H9 (cell line): ENCODE measurements at regions not wholly inside any gene's neighbourhood (a gene's known extent, or its start where the extent isn't known, plus 50 kb on each side); places are given as distances from the start of the nearest gene placed in this dataset.

ENCODE experiments used
- DNase-seq: peaks from one replicate; pipeline ENCODE4 v3.0.0-alpha.2; 2017
- H2AFZ ChIP-seq: one replicate; pipeline ENCODE4 v1.6.1; 2013; ENCODE audit warnings: mild to moderate bottlenecking, low read length, control low read depth, moderate library complexity
- H2AK5ac ChIP-seq: 2 replicates; pipeline ENCODE4 v1.6.1; 2013; ENCODE audit warnings: low read length, control low read depth, mixed read lengths; ENCODE audit not compliant: insufficient read length
- H2BK120ac ChIP-seq: one replicate; pipeline ENCODE4 v1.6.1; 2013; ENCODE audit warnings: low read depth, mild to moderate bottlenecking, low read length, control low read depth, inconsistent platforms; ENCODE audit not compliant: poor library complexity, severe bottlenecking
- H2BK12ac ChIP-seq: 2 replicates; pipeline ENCODE4 v1.6.1; 2013; ENCODE audit warnings: low read length, control low read depth, mixed read lengths, low read depth; ENCODE audit not compliant: insufficient read length
- H2BK15ac ChIP-seq: 2 replicates; pipeline ENCODE4 v1.6.1; 2013; ENCODE audit warnings: low read depth, low read length, control low read depth
- H2BK20ac ChIP-seq: one replicate; pipeline ENCODE4 v1.6.1; 2013; ENCODE audit warnings: low read depth, mild to moderate bottlenecking, low read length, control low read depth, inconsistent platforms; ENCODE audit not compliant: poor library complexity, severe bottlenecking
- H2BK5ac ChIP-seq: 2 replicates; pipeline ENCODE4 v1.6.1; 2013; ENCODE audit warnings: low read length, control low read depth, mixed read lengths; ENCODE audit not compliant: insufficient read length
- H3K14ac ChIP-seq: 2 replicates; pipeline ENCODE4 v1.6.1; 2013; ENCODE audit warnings: low read length, control low read depth; ENCODE audit not compliant: insufficient read depth
- H3K18ac ChIP-seq: 2 replicates; pipeline ENCODE4 v1.6.1; 2013; ENCODE audit warnings: low read depth, mild to moderate bottlenecking, mixed read lengths, low read length, control low read depth; ENCODE audit not compliant: insufficient read length
- H3K23ac ChIP-seq: 2 replicates; pipeline ENCODE4 v1.6.1; 2013; ENCODE audit warnings: low read length, control low read depth, mixed read lengths, low read depth; ENCODE audit not compliant: insufficient read length
- H3K23me2 ChIP-seq: 2 replicates; pipeline ENCODE4 v1.6.1; 2013; ENCODE audit warnings: low read depth, mild to moderate bottlenecking, mixed read lengths, low read length, control low read depth; ENCODE audit not compliant: insufficient read length, poor library complexity, severe bottlenecking
- H3K27ac ChIP-seq: 2 replicates; pipeline ENCODE4 v1.5.1; 2013; ENCODE audit warnings: low read length, control low read depth, mixed read lengths, low read depth; ENCODE audit not compliant: insufficient read length
- H3K27me3 ChIP-seq: 2 replicates; pipeline ENCODE4 v1.6.1; 2013; ENCODE audit warnings: low read length, control low read depth, inconsistent platforms; ENCODE audit not compliant: insufficient read depth
- H3K4ac ChIP-seq: 2 replicates; pipeline ENCODE4 v1.6.1; 2013; ENCODE audit warnings: low read depth, mild to moderate bottlenecking, control low read depth, inconsistent platforms, low read length, moderate library complexity
- H3K4me1 ChIP-seq: 2 replicates; pipeline ENCODE4 v1.6.1; 2013; ENCODE audit warnings: low read length, control low read depth, inconsistent platforms; ENCODE audit not compliant: insufficient read depth
- H3K4me2 ChIP-seq: 2 replicates; pipeline ENCODE4 v1.6.1; 2013; ENCODE audit warnings: low read length, control low read depth, mixed read lengths; ENCODE audit not compliant: insufficient read length, insufficient read depth
- H3K56ac ChIP-seq: 2 replicates; pipeline ENCODE4 v1.6.1; 2013; ENCODE audit warnings: low read depth, mild to moderate bottlenecking, mixed read lengths, low read length, control low read depth; ENCODE audit not compliant: insufficient read length
- H3K79me1 ChIP-seq: 2 replicates; pipeline ENCODE4 v1.6.1; 2013; ENCODE audit warnings: low read depth, mild to moderate bottlenecking, moderate library complexity, low read length, control low read depth, inconsistent platforms; ENCODE audit not compliant: insufficient read depth, poor library complexity, severe bottlenecking
- H3K79me2 ChIP-seq: 2 replicates; pipeline ENCODE4 v1.6.1; 2013; ENCODE audit warnings: low read length, control low read depth, inconsistent platforms; ENCODE audit not compliant: insufficient read depth
- H3K9ac ChIP-seq: 2 replicates; pipeline ENCODE4 v1.6.1; 2013; ENCODE audit warnings: low read length, control low read depth, mixed read lengths; ENCODE audit not compliant: insufficient read length; ENCODE audit errors: extremely low read depth
- H3K9me3 ChIP-seq: one replicate; pipeline ENCODE4 v1.6.1; 2013; ENCODE audit warnings: low read depth, low read length, inconsistent platforms; ENCODE audit not compliant: control insufficient read depth
- H3T11ph ChIP-seq: one replicate; pipeline ENCODE4 v1.6.1; 2013; ENCODE audit warnings: mild to moderate bottlenecking, low read length, control low read depth, inconsistent platforms
- H4K20me1 ChIP-seq: one replicate; pipeline ENCODE4 v1.6.1; 2013; ENCODE audit not compliant: control insufficient read depth, insufficient read length, insufficient read depth
- H4K5ac ChIP-seq: 2 replicates; pipeline ENCODE4 v1.6.1; 2013; ENCODE audit warnings: low read depth, mild to moderate bottlenecking, mixed read lengths, low read length, control low read depth; ENCODE audit not compliant: insufficient read length
- H4K8ac ChIP-seq: replicated peaks from 2 replicates; pipeline ENCODE4 v1.6.1; 2013; ENCODE audit warnings: low read length, control low read depth, mixed read lengths, low read depth; ENCODE audit not compliant: insufficient read length
- H4K91ac ChIP-seq: 2 replicates; pipeline ENCODE4 v1.6.1; 2013; ENCODE audit warnings: low read depth, mild to moderate bottlenecking, moderate library complexity, mixed read lengths, low read length, control low read depth; ENCODE audit not compliant: insufficient read length
- H3K27ac Mint-ChIP-seq, 3 experiments: 2 replicates in 2 of 3; 3 replicates in 1 of 3; pipeline ENCODE4 v1.8.0; 2020 to 2021; ENCODE audit warnings: mixed read lengths in 3 of 3, mild to moderate bottlenecking in 1 of 3, moderate library complexity in 1 of 3
- H3K27me3 Mint-ChIP-seq: 2 replicates; pipeline ENCODE4 v1.8.0; 2021; ENCODE audit warnings: low read depth, mild to moderate bottlenecking, moderate library complexity, mixed read lengths
- H3K36me3 Mint-ChIP-seq, 3 experiments: 2 replicates in 2 of 3; 3 replicates in 1 of 3; pipeline ENCODE4 v1.8.0; 2020 to 2021; ENCODE audit warnings: low read depth in 3 of 3, mixed read lengths in 3 of 3; ENCODE audit not compliant: insufficient read depth in 1 of 3
- H3K4me1 Mint-ChIP-seq, 2 experiments: 2 replicates each; pipeline ENCODE4 v1.8.0; 2020; ENCODE audit warnings: mixed read lengths in 2 of 2
- H3K4me3 Mint-ChIP-seq, 2 experiments: 2 replicates in 1 of 2; 3 replicates in 1 of 2; pipeline ENCODE4 v1.8.0; 2020 to 2021; ENCODE audit warnings: mild to moderate bottlenecking in 2 of 2, mixed read lengths in 2 of 2, moderate library complexity in 1 of 2
- H3K9me3 Mint-ChIP-seq, 2 experiments: 2 replicates in 1 of 2; 3 replicates in 1 of 2; pipeline ENCODE4 v1.8.0; 2020; ENCODE audit warnings: mild to moderate bottlenecking in 2 of 2, mixed read lengths in 2 of 2, moderate library complexity in 1 of 2
- WGBS: extraction: QIAGEN DNeasy Blood & Tissue Kit; methylation state at CpG from one replicate; pipeline ENCODE4 v1.1.7; 2013; ENCODE audit warnings: missing lambda C conversion rate, low lambda C conversion rate, mixed read lengths; ENCODE audit not compliant: insufficient read length; ENCODE audit errors: extremely low coverage; 5-methylcytosine and 5-hydroxymethylcytosine counted together
- TF ChIP-seq, protein P1 (sequence below): fragments of 200-600 bp; sonication (generic); conservative IDR thresholded peaks from 3 replicates; pipeline ENCODE4 v1.8.0; 2021; ENCODE audit warnings: antibody characterized with exemption, mild to moderate bottlenecking

DNA sequence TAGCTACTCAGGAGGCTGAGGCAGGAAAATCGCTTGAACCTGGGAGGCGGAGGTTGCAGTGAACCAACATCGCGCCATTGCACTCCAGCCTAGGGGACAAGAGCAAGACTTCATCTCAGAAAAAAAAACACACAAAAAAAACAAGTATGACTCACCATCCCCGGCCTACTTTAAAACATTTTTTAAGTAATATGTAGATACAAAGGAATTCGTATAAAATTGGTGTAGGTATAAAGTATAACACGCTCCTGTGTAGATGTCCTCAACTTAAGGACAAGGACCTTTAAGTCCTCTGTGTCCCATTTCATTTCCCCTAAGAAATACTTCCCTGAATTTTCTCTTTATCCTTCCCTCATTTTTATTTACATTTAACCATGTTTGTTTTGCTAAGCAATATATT is 73.4 kb upstream of the PKN2 start:
- Histone ChIP-seq H3K9me3 (no peaks in the 10 kb centered on the region), H3K27me3 (no peaks in the 10 kb centered on the region), H3K23me2 (no peaks in the 10 kb centered on the region), H3K9ac (no peak overlapping the region), H2AK5ac (no peak overlapping the region), H2BK20ac (no peak overlapping the region), H3K27ac (no peak overlapping the region), H3K23ac (no peak overlapping the region), H2BK12ac (no peak overlapping the region), H3K4me2 (no peak overlapping the region), H3K79me2 (no peaks in the 10 kb centered on the region), H3K14ac (no peak overlapping the region), H2BK5ac (no peak overlapping the region), H3K56ac (no peak overlapping the region), H3T11ph (no peak overlapping the region), H2AFZ (no peak overlapping the region), H4K8ac (no peak overlapping the region), H2BK120ac (no peak overlapping the region), H3K79me1 (no peaks in the 10 kb centered on the region), H3K4ac (no peak overlapping the region), H3K18ac (no peak overlapping the region), H3K4me1 (no peaks in the 10 kb centered on the region), H4K91ac (no peak overlapping the region), H4K5ac (no peak overlapping the region), H4K20me1 (no peaks in the 10 kb centered on the region), H2BK15ac (no peak overlapping the region)
- Mint-ChIP-seq H3K9me3 (no peaks in the 10 kb centered on the region), H3K4me3 (no peak overlapping the region), H3K36me3 (no peaks in the 10 kb centered on the region), H3K27ac (no peak overlapping the region), H3K27me3 (no peaks in the 10 kb centered on the region), H3K4me1 (peaks cover 10 to 13% of the 10 kb centered on the region in 2 experiments)
- WGBS, result no CpG with 5 or more reads among the region's 7 CpGs
- DNase-seq, result no peak
- TF ChIP-seq, protein P1, sequence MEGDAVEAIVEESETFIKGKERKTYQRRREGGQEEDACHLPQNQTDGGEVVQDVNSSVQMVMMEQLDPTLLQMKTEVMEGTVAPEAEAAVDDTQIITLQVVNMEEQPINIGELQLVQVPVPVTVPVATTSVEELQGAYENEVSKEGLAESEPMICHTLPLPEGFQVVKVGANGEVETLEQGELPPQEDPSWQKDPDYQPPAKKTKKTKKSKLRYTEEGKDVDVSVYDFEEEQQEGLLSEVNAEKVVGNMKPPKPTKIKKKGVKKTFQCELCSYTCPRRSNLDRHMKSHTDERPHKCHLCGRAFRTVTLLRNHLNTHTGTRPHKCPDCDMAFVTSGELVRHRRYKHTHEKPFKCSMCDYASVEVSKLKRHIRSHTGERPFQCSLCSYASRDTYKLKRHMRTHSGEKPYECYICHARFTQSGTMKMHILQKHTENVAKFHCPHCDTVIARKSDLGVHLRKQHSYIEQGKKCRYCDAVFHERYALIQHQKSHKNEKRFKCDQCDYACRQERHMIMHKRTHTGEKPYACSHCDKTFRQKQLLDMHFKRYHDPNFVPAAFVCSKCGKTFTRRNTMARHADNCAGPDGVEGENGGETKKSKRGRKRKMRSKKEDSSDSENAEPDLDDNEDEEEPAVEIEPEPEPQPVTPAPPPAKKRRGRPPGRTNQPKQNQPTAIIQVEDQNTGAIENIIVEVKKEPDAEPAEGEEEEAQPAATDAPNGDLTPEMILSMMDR, result no peak
